ACC112 (cell line): ENCODE measurements at regions not wholly inside any gene's neighbourhood (a gene's known extent, or its start where the extent isn't known, plus 50 kb on each side); places are given as distances from the start of the nearest gene placed in this dataset.
A peak's percentile ranks its signal among the peaks of the same experiment; 100 is the strongest.
"Not testable (repeated sequence)": the region's sequence is repeated elsewhere in the genome, so short reads cannot be mapped to it uniquely, and the experiment has no call there.

ENCODE experiments used
- H2AFZ ChIP-seq: fragments of 200-600 bp; sonication (generic); one replicate; pipeline ENCODE4 v1.6.0; 2017; ENCODE audit warnings: antibody characterized with exemption, low read length; ENCODE audit not compliant: unreplicated experiment
- H3K27ac ChIP-seq: fragments of 200-600 bp; sonication (generic); 2 replicates; pipeline ENCODE4 v1.5.1; 2014; ENCODE audit warnings: low read depth, mild to moderate bottlenecking, antibody characterized with exemption, low read length, moderate library complexity
- H3K27me3 ChIP-seq: fragments of 200-600 bp; sonication (generic); 2 replicates; pipeline ENCODE4 v1.6.1; 2014; ENCODE audit warnings: mild to moderate bottlenecking, antibody characterized with exemption, low read length, moderate library complexity, mixed read lengths; ENCODE audit not compliant: insufficient read depth
- H3K36me3 ChIP-seq: fragments of 200-600 bp; sonication (generic); 2 replicates; pipeline ENCODE4 v1.6.1; 2016; ENCODE audit warnings: mild to moderate bottlenecking, antibody characterized with exemption, low read length, moderate library complexity, mixed read lengths; ENCODE audit not compliant: insufficient read depth
- H3K4me1 ChIP-seq: fragments of 200-600 bp; sonication (generic); one replicate; pipeline ENCODE4 v1.6.1; 2016; ENCODE audit warnings: low read length, mixed read lengths; ENCODE audit not compliant: insufficient read depth, unreplicated experiment, control insufficient read depth
- H3K4me3 ChIP-seq: fragments of 200-600 bp; sonication (generic); 2 replicates; pipeline ENCODE4 v1.5.1; 2014; ENCODE audit warnings: mild to moderate bottlenecking, low read depth, low read length
- H3K79me2 ChIP-seq: fragments of 200-600 bp; sonication (generic); one replicate; pipeline ENCODE4 v1.6.0; 2016; ENCODE audit warnings: low read length; ENCODE audit not compliant: control insufficient read depth, unreplicated experiment, insufficient read depth

DNA sequence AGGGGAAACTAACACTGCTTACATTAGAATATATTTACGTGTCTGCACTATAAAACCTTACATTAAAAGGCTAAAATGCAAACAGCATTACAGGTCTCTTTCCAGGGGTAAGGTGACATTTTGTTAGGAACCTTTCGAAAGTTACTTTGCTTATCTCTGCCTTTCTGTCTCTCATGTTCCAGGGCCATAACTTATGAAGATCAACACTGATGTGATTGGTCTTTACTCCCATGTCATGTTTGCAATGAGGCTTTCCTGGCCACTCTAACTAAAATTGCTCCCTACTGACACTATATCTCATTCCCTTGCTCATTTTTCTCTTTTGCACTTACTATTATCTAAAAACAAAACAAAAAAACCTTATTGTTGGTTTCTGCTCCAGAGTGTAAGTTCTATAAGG, 119.0 kb downstream of the JRKL start:
- Histone ChIP-seq H3K4me1 (no peaks in the 10 kb centered on the region), H3K27ac (no peak overlapping the region), H3K4me3 (no peak overlapping the region), H3K36me3 (no peaks in the 10 kb centered on the region), H3K79me2 (no peaks in the 10 kb centered on the region), H3K27me3 (peaks cover 51% of the 10 kb centered on the region), H2AFZ (no peak overlapping the region)

DNA sequence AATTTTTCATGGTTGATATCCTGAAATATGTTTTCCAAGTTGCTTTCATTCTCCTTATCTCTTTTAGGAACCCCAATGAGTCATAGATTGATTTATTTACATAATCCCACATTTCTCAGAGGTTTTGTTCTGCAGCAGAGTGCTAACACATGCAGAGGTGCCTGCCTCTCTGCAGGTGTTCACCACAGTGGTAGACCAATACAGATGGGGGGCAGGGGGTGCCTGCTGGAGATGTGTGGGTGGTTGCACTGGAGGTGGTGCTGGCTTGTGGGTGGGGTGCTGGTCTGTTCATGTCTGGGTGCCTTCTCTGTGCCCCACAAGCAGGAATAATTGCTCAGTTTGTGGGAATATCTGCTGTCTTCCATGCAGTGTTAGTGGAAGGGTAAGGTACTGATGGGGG, 131.1 kb downstream of the JRKL start:
- Histone ChIP-seq H3K27me3 (peaks cover 23% of the 10 kb centered on the region; the same call in 1 of the 2 replicates), H3K4me1 (no peaks in the 10 kb centered on the region), H3K4me3 (no peak overlapping the region), H3K79me2 (no peaks in the 10 kb centered on the region), H3K27ac (no peak overlapping the region), H3K36me3 (no peaks in the 10 kb centered on the region), H2AFZ (no peak overlapping the region)

DNA sequence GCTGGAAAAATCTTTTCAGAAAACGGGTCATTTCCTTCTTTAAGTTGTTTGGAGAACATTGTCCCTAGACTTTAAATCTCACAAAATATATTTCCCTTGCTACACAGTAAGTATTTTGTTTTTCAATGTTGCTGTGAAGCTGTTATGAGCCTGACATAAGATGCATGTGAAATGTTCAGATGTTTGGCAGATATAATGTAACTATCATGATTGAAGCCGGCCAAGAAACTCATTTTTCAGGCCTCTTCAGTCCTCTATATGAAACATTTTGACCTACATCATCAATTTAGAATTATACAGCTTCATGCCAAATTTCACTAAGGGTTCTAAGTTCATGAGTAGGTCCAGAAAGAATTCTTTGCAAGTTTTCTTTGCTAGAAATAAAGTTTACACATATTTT, 133.8 kb downstream of the JRKL start:
- Histone ChIP-seq H2AFZ (no peak overlapping the region), H3K36me3 (no peaks in the 10 kb centered on the region), H3K79me2 (no peaks in the 10 kb centered on the region), H3K4me1 (no peaks in the 10 kb centered on the region), H3K4me3 (no peak overlapping the region), H3K27me3 (peaks cover 38% of the 10 kb centered on the region), H3K27ac (no peak overlapping the region)

DNA sequence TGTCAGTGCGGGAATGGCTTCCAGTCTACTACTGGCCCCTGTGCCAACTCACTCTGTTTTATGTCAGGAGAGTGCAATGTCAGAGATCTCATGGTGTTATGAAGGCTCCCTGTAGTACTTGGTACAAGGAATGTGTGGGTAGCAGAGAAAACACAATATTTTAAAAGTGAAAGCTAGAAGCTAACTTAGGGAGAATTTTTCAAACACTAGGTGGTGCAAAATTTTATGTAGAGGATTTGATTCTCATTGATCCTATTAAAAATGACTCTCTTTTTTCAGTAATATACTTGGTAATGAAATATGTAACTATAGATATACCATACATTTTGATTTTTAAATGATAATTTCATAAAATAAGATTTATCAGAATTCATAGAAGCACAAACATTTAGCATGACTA, 134.7 kb downstream of the JRKL start:
- Histone ChIP-seq H3K27ac (no peak overlapping the region), H3K4me3 (peak overlapping the region; percentile 40), H3K36me3 (no peaks in the 10 kb centered on the region), H2AFZ (peak overlapping the region; percentile 45), H3K27me3 (peaks cover 36% of the 10 kb centered on the region), H3K4me1 (no peaks in the 10 kb centered on the region), H3K79me2 (no peaks in the 10 kb centered on the region)

DNA sequence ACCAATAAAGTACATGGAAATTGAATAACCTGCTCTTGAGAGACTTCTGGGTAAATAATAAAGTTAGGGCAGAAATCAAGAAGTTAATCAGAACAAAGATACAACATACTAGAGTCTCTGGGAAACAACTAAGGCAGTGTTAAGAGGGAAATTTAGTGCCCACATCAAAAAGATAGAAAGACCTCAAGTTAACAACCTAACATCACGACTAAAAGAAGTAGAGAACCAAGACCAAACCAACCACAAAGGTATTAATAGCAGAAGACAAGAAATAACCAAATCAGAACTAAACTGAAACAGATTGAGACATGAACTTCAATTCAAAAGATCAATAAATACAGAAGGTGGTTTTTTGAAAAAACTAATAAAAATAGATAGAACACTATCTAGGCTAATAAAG, 140.7 kb downstream of the JRKL start:
- Histone ChIP-seq H3K4me3 (no peak overlapping the region), H3K27ac (no peak overlapping the region), H3K4me1 (no peaks in the 10 kb centered on the region), H3K36me3 (no peaks in the 10 kb centered on the region), H2AFZ (no peak overlapping the region), H3K79me2 (no peaks in the 10 kb centered on the region), H3K27me3 (peaks cover 24% of the 10 kb centered on the region)

DNA sequence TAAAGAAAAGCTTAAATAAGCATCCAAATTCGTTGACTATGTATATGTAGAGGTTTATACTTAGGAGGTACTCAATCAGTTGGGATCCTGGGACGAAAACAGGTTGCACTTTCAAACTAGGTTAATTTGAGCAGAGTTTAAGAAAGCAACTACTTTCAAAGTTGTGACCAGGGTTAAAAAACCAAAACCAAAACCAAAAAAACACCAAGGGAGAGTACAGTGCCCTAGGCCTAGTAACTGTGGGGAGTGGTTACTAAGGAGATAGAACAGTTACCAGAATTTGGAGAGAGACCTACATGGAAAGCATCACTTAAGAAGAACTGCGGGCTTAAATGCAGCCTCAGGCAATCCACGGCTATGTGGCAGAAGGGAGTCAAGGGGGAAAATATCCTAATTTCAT, 148.3 kb downstream of the JRKL start:
- no peak overlapping the region for H2AFZ ChIP-seq
- no peaks in the 10 kb centered on the region for H3K36me3 ChIP-seq
- peaks cover 56% of the 10 kb centered on the region for H3K27me3 ChIP-seq
- no peak overlapping the region for H3K27ac ChIP-seq
- no peaks in the 10 kb centered on the region for H3K79me2 ChIP-seq
- H3K4me1 ChIP-seq, result no peaks in the 10 kb centered on the region
- H3K4me3 ChIP-seq, result no peak overlapping the region

DNA sequence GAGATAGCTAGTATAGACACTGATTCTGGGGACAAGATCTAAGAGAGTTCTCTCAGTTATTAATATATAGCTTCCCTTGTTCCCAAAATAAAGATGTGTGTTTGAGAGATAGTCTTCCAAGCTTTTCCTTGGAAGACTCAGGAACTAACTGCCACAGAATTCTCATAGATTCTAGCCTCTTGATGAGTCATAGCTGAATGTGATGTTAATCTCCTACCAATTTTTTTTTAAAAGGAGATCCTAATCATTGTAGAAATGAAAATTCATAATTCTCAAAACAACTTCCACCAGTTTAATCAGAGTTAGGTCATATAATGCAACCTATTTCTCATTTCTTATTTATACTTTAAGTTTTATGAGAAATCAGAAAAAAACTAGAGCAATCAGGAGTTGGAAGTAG, 148.8 kb downstream of the JRKL start:
- Histone ChIP-seq H3K79me2 (no peaks in the 10 kb centered on the region), H3K27me3 (peaks cover 60% of the 10 kb centered on the region), H2AFZ (no peak overlapping the region), H3K36me3 (no peaks in the 10 kb centered on the region), H3K4me3 (no peak overlapping the region), H3K4me1 (no peaks in the 10 kb centered on the region), H3K27ac (no peak overlapping the region)

DNA sequence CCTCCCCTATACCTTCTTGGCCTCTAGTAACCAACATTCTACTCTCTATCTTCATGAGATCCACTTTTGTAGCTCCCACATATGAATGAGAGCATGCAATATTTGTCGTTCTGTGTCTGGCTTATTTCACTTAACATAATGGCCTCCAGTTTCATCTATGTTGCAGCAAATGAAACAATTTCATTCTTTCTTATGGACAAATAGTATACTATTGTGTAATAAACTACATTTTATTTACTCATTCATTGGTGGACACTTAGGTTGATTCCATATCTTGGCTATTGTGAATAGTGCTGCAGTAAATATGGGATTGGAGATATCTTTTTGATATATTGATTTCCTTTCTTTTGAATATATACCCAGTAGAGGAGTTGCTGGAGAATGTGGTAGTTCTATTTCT, 151.1 kb downstream of the JRKL start:
- H2AFZ ChIP-seq, result no peak overlapping the region
- H3K4me3 ChIP-seq, result no peak overlapping the region
- H3K4me1 ChIP-seq, result no peaks in the 10 kb centered on the region
- no peaks in the 10 kb centered on the region for H3K36me3 ChIP-seq
- no peak overlapping the region for H3K27ac ChIP-seq
- peaks cover 53% of the 10 kb centered on the region for H3K27me3 ChIP-seq
- H3K79me2 ChIP-seq, result no peaks in the 10 kb centered on the region

DNA sequence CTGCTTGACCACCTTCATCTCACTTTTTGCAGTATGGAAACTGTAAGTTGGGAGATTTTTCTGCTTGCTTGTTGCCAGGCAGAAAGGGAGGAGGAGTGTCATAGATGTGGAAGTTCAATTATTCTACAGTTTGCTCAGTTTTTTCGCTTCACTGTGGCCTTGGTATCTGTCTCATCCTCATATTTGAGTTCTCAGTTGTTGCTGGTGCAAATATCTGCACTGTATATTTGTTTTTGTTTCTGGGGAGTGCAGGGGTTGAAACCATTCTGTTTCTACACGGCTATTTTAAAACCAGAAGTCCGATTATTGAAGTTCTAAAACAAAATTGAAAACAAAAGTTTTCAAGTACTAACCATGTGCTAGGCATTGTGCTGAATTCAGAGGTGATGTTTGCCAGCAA, 153.4 kb downstream of the JRKL start:
- no peak overlapping the region for H3K4me3 ChIP-seq
- no peaks in the 10 kb centered on the region for H3K79me2 ChIP-seq
- no peaks in the 10 kb centered on the region for H3K4me1 ChIP-seq
- no peaks in the 10 kb centered on the region for H3K36me3 ChIP-seq
- H2AFZ ChIP-seq, result no peak overlapping the region
- peaks cover 37% of the 10 kb centered on the region for H3K27me3 ChIP-seq
- no peak overlapping the region for H3K27ac ChIP-seq

DNA sequence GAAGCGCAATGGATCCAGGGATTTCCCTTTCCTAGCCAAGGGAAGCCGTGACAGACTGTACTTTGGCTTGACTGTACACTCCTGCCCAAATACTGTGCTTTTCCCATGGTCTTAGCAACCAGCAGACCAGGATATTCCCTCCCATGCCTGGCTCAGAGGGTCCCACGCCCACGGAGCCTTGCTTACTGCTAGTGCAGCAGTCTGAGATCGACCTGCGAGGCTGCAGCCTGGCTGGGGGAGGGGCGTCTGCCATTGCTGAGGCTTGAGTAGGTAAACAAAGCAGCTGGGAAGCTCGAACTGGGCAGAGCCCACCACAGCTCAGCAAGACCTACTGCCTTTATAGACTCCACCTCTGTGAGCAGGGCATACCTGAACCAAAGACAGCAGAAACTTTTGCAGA, 155.4 kb downstream of the JRKL start:
- H3K36me3 ChIP-seq, H3K4me3 ChIP-seq, H3K79me2 ChIP-seq, H2AFZ ChIP-seq, H3K27ac ChIP-seq, H3K4me1 ChIP-seq: not testable (repeated sequence)
- peaks cover 28% of the 10 kb centered on the region for H3K27me3 ChIP-seq

DNA sequence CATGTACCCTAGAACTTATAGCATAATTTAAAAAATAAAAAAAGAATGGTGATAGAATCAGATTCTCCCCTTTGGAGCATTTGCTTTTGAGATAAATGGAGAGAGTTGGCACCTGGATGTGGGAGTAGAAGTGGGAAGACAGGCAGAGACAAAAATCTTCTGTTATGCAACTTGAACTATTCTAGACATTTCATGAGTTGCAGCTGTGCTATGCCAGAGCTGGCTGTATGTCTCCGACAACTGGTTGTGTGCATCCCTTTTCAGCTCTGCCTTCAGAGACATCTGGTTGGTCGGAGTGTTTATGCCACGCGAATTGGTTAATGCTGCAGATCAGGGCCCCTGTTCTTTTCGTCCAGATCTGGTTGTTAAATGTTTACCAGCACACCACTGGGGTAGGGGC, 161.3 kb downstream of the JRKL start:
- Histone ChIP-seq H3K79me2 (no peaks in the 10 kb centered on the region), H3K4me1 (no peaks in the 10 kb centered on the region), H3K4me3 (no peak overlapping the region), H3K27me3 (peaks cover 25% of the 10 kb centered on the region), H2AFZ (no peak overlapping the region), H3K36me3 (no peaks in the 10 kb centered on the region), H3K27ac (no peak overlapping the region)
